PC-3 (cell line): ENCODE measurements at regions not wholly inside any gene's neighbourhood (a gene's known extent, or its start where the extent isn't known, plus 50 kb on each side); places are given as distances from the start of the nearest gene placed in this dataset.

Experiments used
- ATAC-seq: fragments of 200-7000 bp; cut with Tn5 transposase; 2 replicates; pipeline ENCODE4 v1.9.1; 2020; ENCODE audit warnings: mild to moderate bottlenecking, moderate library complexity
- BruUV-seq: library from RNA; stranded (reverse); fragments of 400-500 nt; replicated peaks from 2 replicates; lab custom pipeline; 2021; lab: Mats Ljungman, UMichigan
- CTCF ChIA-PET: fragments of 300-600 bp; sonication (Branson Sonifier 250); formaldehyde crosslinking; loops from one replicate; lab custom pipeline; 2022; ENCODE audit warnings: antibody characterized with exemption; lab: Charles Lee
- POLR2A ChIA-PET: fragments of 300-600 bp; sonication (Branson Sonifier 250); formaldehyde crosslinking; loops from one replicate; lab custom pipeline; 2022; ENCODE audit warnings: antibody characterized with exemption; ENCODE audit not compliant: unreplicated experiment; lab: Charles Lee
- DNase-seq: peaks from one replicate; pipeline ENCODE4 v3.0.0-alpha.2; 2015
- H2AFZ ChIP-seq: fragments of 300-600 bp; sonication (generic); 2 replicates; pipeline ENCODE4 v1.6.0; 2016; ENCODE audit warnings: antibody characterized with exemption, low read length
- H3F3A ChIP-seq: fragments of 300-600 bp; sonication (generic); one replicate; pipeline ENCODE4 v1.6.0; 2017; ENCODE audit warnings: antibody characterized with exemption, low read length, control low read depth, mild to moderate bottlenecking; ENCODE audit not compliant: unreplicated experiment
- H3K27ac ChIP-seq: fragments of 300-600 bp; sonication (generic); 2 replicates; pipeline ENCODE4 v1.5.1; 2016; ENCODE audit warnings: mild to moderate bottlenecking, low read length
- H3K27me3 ChIP-seq: fragments of 300-600 bp; sonication (generic); 2 replicates; pipeline ENCODE4 v1.6.1; 2016; ENCODE audit warnings: low read length, mixed read lengths
- H3K36me3 ChIP-seq: fragments of 300-600 bp; sonication (generic); 2 replicates; pipeline ENCODE4 v1.6.1; 2016; ENCODE audit warnings: low read depth, mixed run types, low read length, mixed read lengths
- H3K4me1 ChIP-seq: fragments of 300-600 bp; sonication (generic); 2 replicates; pipeline ENCODE4 v1.5.1; 2016; ENCODE audit warnings: low read length; ENCODE audit not compliant: insufficient read depth
- H3K4me2 ChIP-seq: fragments of 300-600 bp; sonication (generic); 2 replicates; pipeline ENCODE4 v1.6.0; 2016; ENCODE audit warnings: low read length
- H3K4me3 ChIP-seq: fragments of 300-600 bp; sonication (generic); 2 replicates; pipeline ENCODE4 v1.5.1; 2016; ENCODE audit warnings: mild to moderate bottlenecking, low read length, mixed read lengths
- H3K79me2 ChIP-seq: fragments of 300-600 bp; sonication (generic); 2 replicates; pipeline ENCODE4 v1.6.1; 2017; ENCODE audit warnings: low read length, mixed read lengths
- H3K9ac ChIP-seq: fragments of 300-600 bp; sonication (generic); 2 replicates; pipeline ENCODE4 v1.6.0; 2016; ENCODE audit warnings: mild to moderate bottlenecking, low read length
- H3K9me2 ChIP-seq: fragments of 300-600 bp; sonication (generic); replicated peaks from 2 replicates; pipeline ENCODE4 v1.6.1; 2016; ENCODE audit warnings: mixed run types, low read length, mixed read lengths
- H3K9me3 ChIP-seq: fragments of 300-600 bp; sonication (generic); 2 replicates; pipeline ENCODE4 v1.6.1; 2016; ENCODE audit warnings: low read length, mixed read lengths
- H4K20me1 ChIP-seq: fragments of 300-600 bp; sonication (generic); 2 replicates; pipeline ENCODE4 v1.6.1; 2016; ENCODE audit warnings: low read length, mixed read lengths
- CTCF ChIP-seq: fragments of 300-600 bp; sonication (generic); conservative IDR thresholded peaks from 2 replicates; pipeline ENCODE4 v1.5.1; 2017; ENCODE audit warnings: antibody characterized with exemption, low read depth, mild to moderate bottlenecking, low read length
- EZH2 ChIP-seq: fragments of 300-600 bp; sonication (generic); IDR thresholded peaks from one replicate; pipeline ENCODE4 v1.6.1; 2017; ENCODE audit warnings: antibody characterized with exemption, mild to moderate bottlenecking, low read length; ENCODE audit not compliant: unreplicated experiment
- EZH2phosphoT487 ChIP-seq: fragments of 300-600 bp; sonication (generic); IDR thresholded peaks from 2 replicates; pipeline ENCODE4 v1.6.1; 2018; ENCODE audit warnings: mild to moderate bottlenecking, antibody characterized with exemption, low read length, borderline replicate concordance
- intact Hi-C: fragments of 100-400 bp; cut with micrococcal nuclease; formaldehyde crosslinking; loops from 2 replicates; pipeline ENCODE4 v1.9.0; 2023

- no peak overlapping the region for H3K9ac ChIP-seq
- intact Hi-C loops: no loop called here
- CTCF ChIA-PET: no interaction called here
- BruUV-seq: no TSS peak
- H3K4me2 ChIP-seq: no peak overlapping the region
- no peak for TF ChIP-seq EZH2phosphoT487
- no peak for TF ChIP-seq CTCF
- no peak for TF ChIP-seq EZH2
- H3K9me2 ChIP-seq: no peaks in the 10 kb centered on the region
- H3K36me3 ChIP-seq: no peaks in the 10 kb centered on the region
- ATAC-seq (no peak), DNase-seq (no peak)
- no peak overlapping the region for H2AFZ ChIP-seq
- POLR2A ChIA-PET: no interaction called here
- H3K27ac ChIP-seq: no peak overlapping the region
- no peaks in the 10 kb centered on the region for H3K79me2 ChIP-seq
- H3K4me3 ChIP-seq: no peak overlapping the region
- H3K9me3 ChIP-seq: no peaks in the 10 kb centered on the region
- H3K4me1 ChIP-seq: no peaks in the 10 kb centered on the region
- H4K20me1 ChIP-seq: no peaks in the 10 kb centered on the region
- H3K27me3 ChIP-seq: no peaks in the 10 kb centered on the region
- H3F3A ChIP-seq: no peaks in the 10 kb centered on the region
Measured at GRCh38 chr4:181264893-181265292, 978.3 kb upstream of the TENM3 start.

- no TSS peak for BruUV-seq
- no peak overlapping the region for H2AFZ ChIP-seq
- intact Hi-C loops: no loop called here
- no peaks in the 10 kb centered on the region for H3K27me3 ChIP-seq
- H3K27ac ChIP-seq: no peak overlapping the region
- H3K79me2 ChIP-seq: no peaks in the 10 kb centered on the region
- ChIA-PET CTCF (no interaction called here), POLR2A (no interaction called here)
- H3K4me2 ChIP-seq: no peak overlapping the region
- H4K20me1 ChIP-seq: no peaks in the 10 kb centered on the region
- H3K9ac ChIP-seq: no peak overlapping the region
- H3K36me3 ChIP-seq: no peaks in the 10 kb centered on the region
- H3K9me2 ChIP-seq: no peaks in the 10 kb centered on the region
- H3K9me3 ChIP-seq: no peaks in the 10 kb centered on the region
- no peak overlapping the region for H3K4me3 ChIP-seq
- DNase-seq (no peak), ATAC-seq (no peak)
- no peaks in the 10 kb centered on the region for H3F3A ChIP-seq
- H3K4me1 ChIP-seq: no peaks in the 10 kb centered on the region
- no peak for TF ChIP-seq CTCF
- no peak for TF ChIP-seq EZH2phosphoT487
- no peak for TF ChIP-seq EZH2
Measured at GRCh38 chr4:181265370-181265769, 977.8 kb upstream of the TENM3 start.

- Histone ChIP-seq H3K79me2 (no peaks in the 10 kb centered on the region), H2AFZ (no peak overlapping the region), H3K4me1 (no peaks in the 10 kb centered on the region), H3K9me2 (no peaks in the 10 kb centered on the region), H4K20me1 (no peaks in the 10 kb centered on the region), H3K4me3 (no peak overlapping the region), H3K36me3 (no peaks in the 10 kb centered on the region), H3F3A (no peaks in the 10 kb centered on the region), H3K9me3 (no peaks in the 10 kb centered on the region), H3K27me3 (no peaks in the 10 kb centered on the region), H3K9ac (no peak overlapping the region), H3K4me2 (no peak overlapping the region), H3K27ac (no peak overlapping the region)
- TF ChIP-seq EZH2phosphoT487 (no peak), CTCF (no peak), EZH2 (no peak)
- no peak for ATAC-seq
- BruUV-seq: no TSS peak
- DNase-seq: no peak
- ChIA-PET POLR2A (no interaction called here), CTCF (no interaction called here)
- intact Hi-C loops: no loop called here
Measured at GRCh38 chr4:181271116-181271640, 972.0 kb upstream of the TENM3 start.
